H9 (cell line): ENCODE measurements at regions not wholly inside any gene's neighbourhood (a gene's known extent, or its start where the extent isn't known, plus 50 kb on each side); places are given as distances from the start of the nearest gene placed in this dataset.

Experiments used
- DNase-seq: peaks from one replicate; pipeline ENCODE4 v3.0.0-alpha.2; 2017
- H2AFZ ChIP-seq: one replicate; pipeline ENCODE4 v1.6.1; 2013; ENCODE audit warnings: mild to moderate bottlenecking, low read length, control low read depth, moderate library complexity
- H2AK5ac ChIP-seq: 2 replicates; pipeline ENCODE4 v1.6.1; 2013; ENCODE audit warnings: low read length, control low read depth, mixed read lengths; ENCODE audit not compliant: insufficient read length
- H2BK120ac ChIP-seq: one replicate; pipeline ENCODE4 v1.6.1; 2013; ENCODE audit warnings: low read depth, mild to moderate bottlenecking, low read length, control low read depth, inconsistent platforms; ENCODE audit not compliant: poor library complexity, severe bottlenecking
- H2BK12ac ChIP-seq: 2 replicates; pipeline ENCODE4 v1.6.1; 2013; ENCODE audit warnings: low read length, control low read depth, mixed read lengths, low read depth; ENCODE audit not compliant: insufficient read length
- H2BK15ac ChIP-seq: 2 replicates; pipeline ENCODE4 v1.6.1; 2013; ENCODE audit warnings: low read depth, low read length, control low read depth
- H2BK20ac ChIP-seq: one replicate; pipeline ENCODE4 v1.6.1; 2013; ENCODE audit warnings: low read depth, mild to moderate bottlenecking, low read length, control low read depth, inconsistent platforms; ENCODE audit not compliant: poor library complexity, severe bottlenecking
- H2BK5ac ChIP-seq: 2 replicates; pipeline ENCODE4 v1.6.1; 2013; ENCODE audit warnings: low read length, control low read depth, mixed read lengths; ENCODE audit not compliant: insufficient read length
- H3K14ac ChIP-seq: 2 replicates; pipeline ENCODE4 v1.6.1; 2013; ENCODE audit warnings: low read length, control low read depth; ENCODE audit not compliant: insufficient read depth
- H3K18ac ChIP-seq: 2 replicates; pipeline ENCODE4 v1.6.1; 2013; ENCODE audit warnings: low read depth, mild to moderate bottlenecking, mixed read lengths, low read length, control low read depth; ENCODE audit not compliant: insufficient read length
- H3K23ac ChIP-seq: 2 replicates; pipeline ENCODE4 v1.6.1; 2013; ENCODE audit warnings: low read length, control low read depth, mixed read lengths, low read depth; ENCODE audit not compliant: insufficient read length
- H3K23me2 ChIP-seq: 2 replicates; pipeline ENCODE4 v1.6.1; 2013; ENCODE audit warnings: low read depth, mild to moderate bottlenecking, mixed read lengths, low read length, control low read depth; ENCODE audit not compliant: insufficient read length, poor library complexity, severe bottlenecking
- H3K27ac ChIP-seq: 2 replicates; pipeline ENCODE4 v1.5.1; 2013; ENCODE audit warnings: low read length, control low read depth, mixed read lengths, low read depth; ENCODE audit not compliant: insufficient read length
- H3K27me3 ChIP-seq: 2 replicates; pipeline ENCODE4 v1.6.1; 2013; ENCODE audit warnings: low read length, control low read depth, inconsistent platforms; ENCODE audit not compliant: insufficient read depth
- H3K4ac ChIP-seq: 2 replicates; pipeline ENCODE4 v1.6.1; 2013; ENCODE audit warnings: low read depth, mild to moderate bottlenecking, control low read depth, inconsistent platforms, low read length, moderate library complexity
- H3K4me1 ChIP-seq: 2 replicates; pipeline ENCODE4 v1.6.1; 2013; ENCODE audit warnings: low read length, control low read depth, inconsistent platforms; ENCODE audit not compliant: insufficient read depth
- H3K4me2 ChIP-seq: 2 replicates; pipeline ENCODE4 v1.6.1; 2013; ENCODE audit warnings: low read length, control low read depth, mixed read lengths; ENCODE audit not compliant: insufficient read length, insufficient read depth
- H3K56ac ChIP-seq: 2 replicates; pipeline ENCODE4 v1.6.1; 2013; ENCODE audit warnings: low read depth, mild to moderate bottlenecking, mixed read lengths, low read length, control low read depth; ENCODE audit not compliant: insufficient read length
- H3K79me1 ChIP-seq: 2 replicates; pipeline ENCODE4 v1.6.1; 2013; ENCODE audit warnings: low read depth, mild to moderate bottlenecking, moderate library complexity, low read length, control low read depth, inconsistent platforms; ENCODE audit not compliant: insufficient read depth, poor library complexity, severe bottlenecking
- H3K79me2 ChIP-seq: 2 replicates; pipeline ENCODE4 v1.6.1; 2013; ENCODE audit warnings: low read length, control low read depth, inconsistent platforms; ENCODE audit not compliant: insufficient read depth
- H3K9ac ChIP-seq: 2 replicates; pipeline ENCODE4 v1.6.1; 2013; ENCODE audit warnings: low read length, control low read depth, mixed read lengths; ENCODE audit not compliant: insufficient read length; ENCODE audit errors: extremely low read depth
- H3K9me3 ChIP-seq: one replicate; pipeline ENCODE4 v1.6.1; 2013; ENCODE audit warnings: low read depth, low read length, inconsistent platforms; ENCODE audit not compliant: control insufficient read depth
- H3T11ph ChIP-seq: one replicate; pipeline ENCODE4 v1.6.1; 2013; ENCODE audit warnings: mild to moderate bottlenecking, low read length, control low read depth, inconsistent platforms
- H4K20me1 ChIP-seq: one replicate; pipeline ENCODE4 v1.6.1; 2013; ENCODE audit not compliant: control insufficient read depth, insufficient read length, insufficient read depth
- H4K5ac ChIP-seq: 2 replicates; pipeline ENCODE4 v1.6.1; 2013; ENCODE audit warnings: low read depth, mild to moderate bottlenecking, mixed read lengths, low read length, control low read depth; ENCODE audit not compliant: insufficient read length
- H4K8ac ChIP-seq: replicated peaks from 2 replicates; pipeline ENCODE4 v1.6.1; 2013; ENCODE audit warnings: low read length, control low read depth, mixed read lengths, low read depth; ENCODE audit not compliant: insufficient read length
- H4K91ac ChIP-seq: 2 replicates; pipeline ENCODE4 v1.6.1; 2013; ENCODE audit warnings: low read depth, mild to moderate bottlenecking, moderate library complexity, mixed read lengths, low read length, control low read depth; ENCODE audit not compliant: insufficient read length
- H3K27ac Mint-ChIP-seq, 3 experiments: 2 replicates in 2 of 3; 3 replicates in 1 of 3; pipeline ENCODE4 v1.8.0; 2020 to 2021; ENCODE audit warnings: mixed read lengths in 3 of 3, mild to moderate bottlenecking in 1 of 3, moderate library complexity in 1 of 3
- H3K27me3 Mint-ChIP-seq: 2 replicates; pipeline ENCODE4 v1.8.0; 2021; ENCODE audit warnings: low read depth, mild to moderate bottlenecking, moderate library complexity, mixed read lengths
- H3K36me3 Mint-ChIP-seq, 3 experiments: 2 replicates in 2 of 3; 3 replicates in 1 of 3; pipeline ENCODE4 v1.8.0; 2020 to 2021; ENCODE audit warnings: low read depth in 3 of 3, mixed read lengths in 3 of 3; ENCODE audit not compliant: insufficient read depth in 1 of 3
- H3K4me1 Mint-ChIP-seq, 2 experiments: 2 replicates each; pipeline ENCODE4 v1.8.0; 2020; ENCODE audit warnings: mixed read lengths in 2 of 2
- H3K4me3 Mint-ChIP-seq, 2 experiments: 2 replicates in 1 of 2; 3 replicates in 1 of 2; pipeline ENCODE4 v1.8.0; 2020 to 2021; ENCODE audit warnings: mild to moderate bottlenecking in 2 of 2, mixed read lengths in 2 of 2, moderate library complexity in 1 of 2
- H3K9me3 Mint-ChIP-seq, 2 experiments: 2 replicates in 1 of 2; 3 replicates in 1 of 2; pipeline ENCODE4 v1.8.0; 2020; ENCODE audit warnings: mild to moderate bottlenecking in 2 of 2, mixed read lengths in 2 of 2, moderate library complexity in 1 of 2
- WGBS: extraction: QIAGEN DNeasy Blood & Tissue Kit; methylation state at CpG from one replicate; pipeline ENCODE4 v1.1.7; 2013; ENCODE audit warnings: missing lambda C conversion rate, low lambda C conversion rate, mixed read lengths; ENCODE audit not compliant: insufficient read length; ENCODE audit errors: extremely low coverage; 5-methylcytosine and 5-hydroxymethylcytosine counted together
- TF ChIP-seq, protein P1 (sequence below): fragments of 200-600 bp; sonication (generic); conservative IDR thresholded peaks from 3 replicates; pipeline ENCODE4 v1.8.0; 2021; ENCODE audit warnings: antibody characterized with exemption, mild to moderate bottlenecking

DNA sequence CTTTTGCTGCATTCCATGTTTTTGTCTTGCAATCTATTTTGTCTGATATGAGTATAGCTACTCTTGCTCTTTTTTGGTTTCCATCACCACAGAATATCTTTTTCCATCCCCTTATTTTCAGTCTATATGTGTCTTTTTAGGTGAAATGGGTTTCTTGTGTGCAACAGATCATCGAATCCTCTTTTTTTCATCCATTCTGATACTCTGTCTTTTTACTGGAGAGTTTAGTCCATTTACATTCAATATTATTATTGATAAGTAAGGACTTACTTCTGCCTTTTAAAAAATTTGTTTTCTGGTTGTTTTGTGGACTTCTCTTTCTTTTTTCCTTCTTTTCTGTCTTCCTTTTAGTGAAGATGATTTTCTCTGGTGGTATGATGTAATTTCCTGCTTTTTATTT lies 64.6 kb upstream of the CD55 start:
- no peaks in the 10 kb centered on the region for H3K79me2 ChIP-seq
- H2BK5ac ChIP-seq: no peak overlapping the region
- no peak overlapping the region for H3K4me2 ChIP-seq
- no peaks in the 10 kb centered on the region for H3K79me1 ChIP-seq
- H2BK12ac ChIP-seq: no peak overlapping the region
- H2AFZ ChIP-seq: no peak overlapping the region
- no peak overlapping the region for H4K8ac ChIP-seq
- no peaks in the 10 kb centered on the region for H3K9me3 ChIP-seq
- H3K23me2 ChIP-seq: no peaks in the 10 kb centered on the region
- no peak for DNase-seq
- no peaks in the 10 kb centered on the region for H3K27me3 ChIP-seq
- Mint-ChIP-seq H3K27ac (no peak overlapping the region), H3K36me3 (peaks cover 0 to 6% (median 4%) of the 10 kb centered on the region in 3 experiments; a peak in 6 of 7 replicates), H3K4me3 (no peak overlapping the region), H3K27me3 (no peaks in the 10 kb centered on the region; the same call in 1 of the 2 replicates), H3K4me1 (peaks cover 0 to 2% of the 10 kb centered on the region in 2 experiments; a peak in 2 of 4 replicates), H3K9me3 (peaks cover 13 to 28% of the 10 kb centered on the region in 2 experiments; a peak in 4 of 5 replicates)
- TF ChIP-seq, protein P1, sequence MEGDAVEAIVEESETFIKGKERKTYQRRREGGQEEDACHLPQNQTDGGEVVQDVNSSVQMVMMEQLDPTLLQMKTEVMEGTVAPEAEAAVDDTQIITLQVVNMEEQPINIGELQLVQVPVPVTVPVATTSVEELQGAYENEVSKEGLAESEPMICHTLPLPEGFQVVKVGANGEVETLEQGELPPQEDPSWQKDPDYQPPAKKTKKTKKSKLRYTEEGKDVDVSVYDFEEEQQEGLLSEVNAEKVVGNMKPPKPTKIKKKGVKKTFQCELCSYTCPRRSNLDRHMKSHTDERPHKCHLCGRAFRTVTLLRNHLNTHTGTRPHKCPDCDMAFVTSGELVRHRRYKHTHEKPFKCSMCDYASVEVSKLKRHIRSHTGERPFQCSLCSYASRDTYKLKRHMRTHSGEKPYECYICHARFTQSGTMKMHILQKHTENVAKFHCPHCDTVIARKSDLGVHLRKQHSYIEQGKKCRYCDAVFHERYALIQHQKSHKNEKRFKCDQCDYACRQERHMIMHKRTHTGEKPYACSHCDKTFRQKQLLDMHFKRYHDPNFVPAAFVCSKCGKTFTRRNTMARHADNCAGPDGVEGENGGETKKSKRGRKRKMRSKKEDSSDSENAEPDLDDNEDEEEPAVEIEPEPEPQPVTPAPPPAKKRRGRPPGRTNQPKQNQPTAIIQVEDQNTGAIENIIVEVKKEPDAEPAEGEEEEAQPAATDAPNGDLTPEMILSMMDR: no peak
- H3K14ac ChIP-seq: no peak overlapping the region
- no peak overlapping the region for H3T11ph ChIP-seq
- H2BK20ac ChIP-seq: no peak overlapping the region
- H2AK5ac ChIP-seq: no peak overlapping the region
- H2BK120ac ChIP-seq: no peak overlapping the region
- H3K27ac ChIP-seq: no peak overlapping the region
- H4K5ac ChIP-seq: no peak overlapping the region
- H3K18ac ChIP-seq: no peak overlapping the region
- H3K56ac ChIP-seq: no peak overlapping the region
- H2BK15ac ChIP-seq: no peak overlapping the region
- H4K20me1 ChIP-seq: no peaks in the 10 kb centered on the region
- no CpG with 5 or more reads among the region's 1 CpG for WGBS
- no peaks in the 10 kb centered on the region for H3K4me1 ChIP-seq
- no peak overlapping the region for H3K23ac ChIP-seq
- no peak overlapping the region for H3K4ac ChIP-seq
- H3K9ac ChIP-seq: no peak overlapping the region
- H4K91ac ChIP-seq: no peak overlapping the region
